ENCODE measurements at regions not wholly inside any gene's neighbourhood (a gene's known extent, or its start where the extent isn't known, plus 50 kb on each side); places are given as distances from the start of the nearest gene placed in this dataset.

GRCh38 chr2:18401471-18401870 is 159.0 kb downstream of the RDH14 start:
- ATAC-seq (ENCODE audit: low read depth) = no peak
- Mint-ChIP-seq H3K27me3 (peaks cover 7% of the 10 kb centered on the region), H3K4me1 (no peaks in the 10 kb centered on the region), H3K9me3 (ENCODE audit: insufficient read depth) (no peaks in the 10 kb centered on the region), H3K4me3 (no peak overlapping the region), H3K27ac (no peak overlapping the region)
- Histone ChIP-seq H3K4me2 (replicated peaks; ENCODE audit: low read depth, low read length, poor library complexity, severe bottlenecking) (no peak overlapping the region), H3K79me2 (ENCODE audit: control insufficient read depth, insufficient read depth, low read length) (no peaks in the 10 kb centered on the region), H3K9me3 (ENCODE audit: control extremely low read depth in 1 of 3, control insufficient read depth in 2 of 3, insufficient read depth in 1 of 3, low read length in 2 of 3) (no peaks in the 10 kb centered on the region), H3K4me1 (ENCODE audit: control insufficient read depth in 2 of 2, insufficient read depth in 2 of 2, low read length in 2 of 2) (no peaks in the 10 kb centered on the region), H3K9ac (ENCODE audit: low read length) (no peak overlapping the region), H2AFZ (ENCODE audit: insufficient read depth, low read depth, low read length, poor library complexity, severe bottlenecking) (no peak overlapping the region), H4K20me1 (ENCODE audit: control insufficient read depth, insufficient read depth, low read length, poor library complexity, severe bottlenecking) (no peaks in the 10 kb centered on the region), H3K4me3 (ENCODE audit: control extremely low read depth in 1 of 5, extremely low read depth in 1 of 5, insufficient read depth in 1 of 5, low read depth in 2 of 5, low read length in 4 of 5) (no peak overlapping the region), H3K27ac (ENCODE audit: low read length in 2 of 2) (no peak overlapping the region), H3K36me3 (replicated peaks in 1 of 2; ENCODE audit: control extremely low read depth in 1 of 2, control insufficient read depth in 1 of 2, extremely low read depth in 1 of 2, insufficient read depth in 2 of 2, low read length in 1 of 2) (no peaks in the 10 kb centered on the region), H3K27me3 (replicated peaks in 1 of 4; ENCODE audit: control extremely low read depth in 1 of 4, control insufficient read depth in 3 of 4, insufficient read depth in 4 of 4, low read length in 3 of 4) (peaks cover 0 to 7% (median 0%) of the 10 kb centered on the region in 4 experiments)
- 86% methylated on average over 3 of the region's 4 CpGs for whole genome bisulfite sequencing (ENCODE audit: insufficient coverage)
- intact Hi-C loops (cut with micrococcal nuclease) = no loop called here
- CTCF ChIA-PET = no interaction called here
- no peak for TF ChIP-seq EZH2 (IDR thresholded peaks at IDR 0.05; ENCODE audit: borderline replicate concordance, insufficient read depth, low read depth, low read length, poor library complexity, severe bottlenecking)
- TF ChIP-seq CTCF (IDR thresholded peaks at IDR 0.05) = no peak
- POLR2A ChIA-PET = no interaction called here
- DNase-seq = no peak

DNA sequence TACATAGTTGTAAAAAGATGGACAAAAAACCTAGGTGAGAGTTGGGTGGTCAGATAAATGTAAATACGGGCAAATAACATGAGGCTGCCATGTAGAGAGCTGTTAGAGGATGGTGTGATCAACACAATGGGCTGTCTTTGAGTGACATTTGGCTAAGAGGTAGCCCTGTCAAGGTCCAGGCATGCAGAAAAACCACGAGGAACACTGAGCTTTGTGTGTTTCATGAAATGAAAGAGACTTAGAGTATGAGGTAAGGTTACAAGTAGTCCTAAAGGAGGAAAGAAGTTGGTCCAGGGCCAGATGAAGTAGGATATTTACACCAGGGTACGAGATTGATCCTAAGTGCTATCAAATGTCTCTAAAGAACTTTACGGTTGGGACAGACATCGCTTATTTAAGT is 160.9 kb downstream of the RDH14 start:
- no peak overlapping the region for H3K4me3 ChIP-seq (ENCODE audit: control extremely low read depth in 1 of 5, extremely low read depth in 1 of 5, insufficient read depth in 1 of 5, low read depth in 2 of 5, low read length in 4 of 5)
- TF ChIP-seq CTCF (IDR thresholded peaks at IDR 0.05) (no peak), EZH2 (IDR thresholded peaks at IDR 0.05; ENCODE audit: borderline replicate concordance, insufficient read depth, low read depth, low read length, poor library complexity, severe bottlenecking) (no peak)
- DNase-seq = no peak
- H3K9me3 ChIP-seq (ENCODE audit: control extremely low read depth in 1 of 3, control insufficient read depth in 2 of 3, insufficient read depth in 1 of 3, low read length in 2 of 3) = no peaks in the 10 kb centered on the region
- no peaks in the 10 kb centered on the region for H3K79me2 ChIP-seq (ENCODE audit: control insufficient read depth, insufficient read depth, low read length)
- POLR2A ChIA-PET = no interaction called here
- Mint-ChIP-seq H3K4me3 (no peak overlapping the region), H3K4me1 (no peaks in the 10 kb centered on the region), H3K27me3 (peaks cover 11% of the 10 kb centered on the region), H3K9me3 (ENCODE audit: insufficient read depth) (no peaks in the 10 kb centered on the region), H3K27ac (no peak overlapping the region)
- no peak overlapping the region for H3K27ac ChIP-seq (ENCODE audit: low read length in 2 of 2)
- CTCF ChIA-PET = interaction anchor here (1.2 kb wide), 1 partner anchor 31 kb away, joined by 3 read pairs; no protein-coding TSS in a partner anchor
- H3K36me3 ChIP-seq (replicated peaks in 1 of 2; ENCODE audit: control extremely low read depth in 1 of 2, control insufficient read depth in 1 of 2, extremely low read depth in 1 of 2, insufficient read depth in 2 of 2, low read length in 1 of 2) = no peaks in the 10 kb centered on the region
- H2AFZ ChIP-seq (ENCODE audit: insufficient read depth, low read depth, low read length, poor library complexity, severe bottlenecking) = no peak overlapping the region
- no peaks in the 10 kb centered on the region for H4K20me1 ChIP-seq (ENCODE audit: control insufficient read depth, insufficient read depth, low read length, poor library complexity, severe bottlenecking)
- no peak overlapping the region for H3K9ac ChIP-seq (ENCODE audit: low read length)
- H3K4me1 ChIP-seq (ENCODE audit: control insufficient read depth in 2 of 2, insufficient read depth in 2 of 2, low read length in 2 of 2) = no peaks in the 10 kb centered on the region
- no peak overlapping the region for H3K4me2 ChIP-seq (replicated peaks; ENCODE audit: low read depth, low read length, poor library complexity, severe bottlenecking)
- WGBS (ENCODE audit: insufficient coverage) = 86% methylated on average over 5 of the region's 5 CpGs
- no peak for ATAC-seq (ENCODE audit: low read depth)
- intact Hi-C loops (cut with micrococcal nuclease) = no loop called here
- H3K27me3 ChIP-seq (replicated peaks in 1 of 4; ENCODE audit: control extremely low read depth in 1 of 4, control insufficient read depth in 3 of 4, insufficient read depth in 4 of 4, low read length in 3 of 4) = peaks cover 0 to 7% (median 0%) of the 10 kb centered on the region in 4 experiments

All from B cell (primary cell).